LNCaP clone FGC (cell line): ENCODE measurements at regions not wholly inside any gene's neighbourhood (a gene's known extent, or its start where the extent isn't known, plus 50 kb on each side); places are given as distances from the start of the nearest gene placed in this dataset.
"Not testable (repeated sequence)": the region's sequence is repeated elsewhere in the genome, so short reads cannot be mapped to it uniquely, and the experiment has no call there.

Experiments
- DNase-seq: peaks from one replicate; pipeline ENCODE4 v3.0.0-alpha.2; 2011; ENCODE audit warnings: low read depth
- H3K4me3 ChIP-seq: 2 replicates; pipeline ENCODE4 v1.5.1; 2011; ENCODE audit warnings: mild to moderate bottlenecking, low read depth, low read length, control low read depth
- TF ChIP-seq, protein P1 (sequence below): IDR thresholded peaks from 2 replicates; pipeline ENCODE4 v1.5.1; 2012; ENCODE audit warnings: mild to moderate bottlenecking; ENCODE audit not compliant: control insufficient read depth, insufficient read depth; ENCODE audit errors: extremely low read depth

DNA sequence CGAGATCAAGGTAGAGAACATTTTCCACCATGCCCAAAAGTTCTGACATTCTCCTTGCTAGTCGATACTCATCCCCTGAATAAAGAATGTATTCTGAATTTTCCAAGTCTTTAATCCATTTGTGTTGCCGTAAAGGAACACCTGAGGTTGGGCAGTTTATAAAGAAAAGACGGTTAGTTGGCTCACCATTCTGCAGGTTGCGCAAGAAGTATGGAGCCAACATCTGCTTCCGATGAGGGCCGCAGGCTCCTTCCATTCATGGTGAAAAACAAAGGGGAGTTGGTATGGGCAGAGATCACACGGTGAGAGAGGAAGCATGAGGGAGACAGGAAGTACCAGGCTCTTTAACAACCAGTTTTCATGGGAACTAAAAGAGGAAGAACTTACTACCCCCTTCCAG is 121.2 kb downstream of the DCLK3 start:
- H3K4me3 ChIP-seq = no peak overlapping the region

DNA sequence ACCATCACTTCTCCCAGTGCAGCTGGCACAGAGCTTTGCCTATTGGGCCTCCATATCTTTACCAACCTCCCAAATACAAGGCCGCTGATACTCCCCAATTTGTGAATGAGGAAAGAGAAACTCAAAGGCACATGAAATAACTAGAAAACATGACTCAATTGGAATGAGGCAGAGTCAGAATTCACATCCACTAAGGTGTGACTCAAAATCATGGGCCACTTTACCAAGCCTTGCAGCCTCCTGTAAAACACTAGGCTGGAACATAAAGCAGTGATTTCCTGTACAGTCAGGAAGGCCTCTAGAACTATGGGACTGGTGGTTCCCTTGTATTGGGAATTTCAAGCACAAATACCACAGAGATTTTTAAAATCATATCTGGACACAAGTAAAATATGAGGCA is 128.6 kb downstream of the DCLK3 start:
- no peak for DNase-seq
- TF ChIP-seq, protein P1, sequence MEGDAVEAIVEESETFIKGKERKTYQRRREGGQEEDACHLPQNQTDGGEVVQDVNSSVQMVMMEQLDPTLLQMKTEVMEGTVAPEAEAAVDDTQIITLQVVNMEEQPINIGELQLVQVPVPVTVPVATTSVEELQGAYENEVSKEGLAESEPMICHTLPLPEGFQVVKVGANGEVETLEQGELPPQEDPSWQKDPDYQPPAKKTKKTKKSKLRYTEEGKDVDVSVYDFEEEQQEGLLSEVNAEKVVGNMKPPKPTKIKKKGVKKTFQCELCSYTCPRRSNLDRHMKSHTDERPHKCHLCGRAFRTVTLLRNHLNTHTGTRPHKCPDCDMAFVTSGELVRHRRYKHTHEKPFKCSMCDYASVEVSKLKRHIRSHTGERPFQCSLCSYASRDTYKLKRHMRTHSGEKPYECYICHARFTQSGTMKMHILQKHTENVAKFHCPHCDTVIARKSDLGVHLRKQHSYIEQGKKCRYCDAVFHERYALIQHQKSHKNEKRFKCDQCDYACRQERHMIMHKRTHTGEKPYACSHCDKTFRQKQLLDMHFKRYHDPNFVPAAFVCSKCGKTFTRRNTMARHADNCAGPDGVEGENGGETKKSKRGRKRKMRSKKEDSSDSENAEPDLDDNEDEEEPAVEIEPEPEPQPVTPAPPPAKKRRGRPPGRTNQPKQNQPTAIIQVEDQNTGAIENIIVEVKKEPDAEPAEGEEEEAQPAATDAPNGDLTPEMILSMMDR = no peak
- H3K4me3 ChIP-seq = no peak overlapping the region

More for the DNA sequence above, 121.2 kb downstream of the DCLK3 start:
- no peak for DNase-seq
- TF ChIP-seq, protein P1 = no peak

DNA sequence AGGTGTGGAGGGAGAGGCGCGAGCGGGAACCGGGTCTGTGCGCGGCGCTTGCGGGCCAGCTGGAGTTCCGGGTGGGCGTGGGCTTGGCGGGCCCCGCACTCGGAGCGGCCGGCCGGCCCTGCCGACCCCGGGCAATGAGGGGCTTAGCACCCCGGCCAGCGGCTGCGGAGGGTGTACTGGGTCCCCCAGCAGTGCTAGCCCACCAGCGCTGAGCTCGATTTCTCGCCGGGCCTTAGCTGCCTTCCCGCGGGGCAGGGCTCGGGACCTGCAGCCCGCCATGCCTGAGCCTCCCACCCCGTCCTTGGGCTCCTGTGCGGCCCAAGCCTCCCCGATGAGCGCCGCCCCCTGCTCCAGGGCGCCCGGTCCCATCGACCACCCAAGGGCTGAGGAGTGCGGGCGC is 130.5 kb downstream of the DCLK3 start:
- DNase-seq, H3K4me3 ChIP-seq: not testable (repeated sequence)

DNA sequence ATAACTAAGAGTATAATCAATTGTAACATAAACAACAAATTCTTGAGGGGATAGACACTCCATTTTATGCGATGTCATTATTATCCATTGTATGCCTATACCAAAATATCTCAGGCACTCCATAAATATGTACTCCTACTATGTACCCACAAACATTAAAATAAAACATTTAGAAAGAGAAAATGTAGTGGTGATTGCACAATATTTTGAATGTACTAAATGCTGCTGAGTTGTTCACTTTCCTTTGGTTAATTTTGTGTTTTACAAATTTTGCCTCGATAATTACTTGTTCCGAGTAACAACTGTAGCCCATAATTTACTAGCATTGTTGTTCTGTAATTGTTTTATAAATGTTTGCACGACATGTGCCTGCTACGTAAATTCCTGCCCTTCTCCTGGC is 131.3 kb downstream of the DCLK3 start:
- TF ChIP-seq, protein P1 = no peak
- DNase-seq = no peak
- H3K4me3 ChIP-seq = no peak overlapping the region

DNA sequence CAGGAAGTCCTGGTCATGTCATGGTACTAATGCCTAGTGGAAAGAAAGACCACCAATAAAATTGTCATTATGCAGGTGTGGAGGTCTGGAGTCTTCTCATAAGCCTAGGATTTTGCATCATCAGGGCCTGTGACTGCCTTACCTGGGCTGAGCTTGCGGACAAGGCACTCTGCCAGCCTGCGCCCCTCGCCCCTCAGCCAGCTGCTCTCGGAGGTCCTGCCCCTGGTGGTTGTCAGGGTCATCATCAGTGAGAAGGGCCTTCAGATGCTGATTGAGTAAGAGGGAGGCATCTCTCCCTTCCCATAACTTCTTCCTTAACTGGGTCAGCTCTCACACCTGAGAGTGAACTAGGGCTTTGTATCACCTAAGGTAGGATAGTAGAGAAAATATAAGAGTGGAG is 132.8 kb downstream of the DCLK3 start:
- H3K4me3 ChIP-seq = no peak overlapping the region
- no peak for DNase-seq
- TF ChIP-seq, protein P1 = no peak

DNA sequence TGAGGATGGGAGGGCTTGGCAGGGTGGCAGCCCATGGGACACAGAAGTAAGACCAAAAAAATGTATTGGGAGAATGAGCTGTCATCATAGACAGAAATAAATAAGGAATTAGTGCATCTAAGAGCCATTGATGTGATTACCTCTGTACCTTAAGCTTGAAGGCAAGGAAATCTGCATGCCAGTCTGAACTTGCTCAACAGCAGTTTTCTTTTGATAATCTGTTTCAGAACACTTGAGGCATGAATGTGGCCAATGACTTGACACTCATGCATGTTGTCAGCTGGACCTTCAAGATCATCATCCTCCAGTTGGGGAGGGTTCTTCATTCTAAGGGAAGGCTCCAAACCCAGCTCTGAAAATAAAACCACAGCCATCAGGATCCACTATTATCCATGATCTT is 148.5 kb downstream of the DCLK3 start:
- H3K4me3 ChIP-seq = no peak overlapping the region
- DNase-seq = no peak
- TF ChIP-seq, protein P1 = no peak

DNA sequence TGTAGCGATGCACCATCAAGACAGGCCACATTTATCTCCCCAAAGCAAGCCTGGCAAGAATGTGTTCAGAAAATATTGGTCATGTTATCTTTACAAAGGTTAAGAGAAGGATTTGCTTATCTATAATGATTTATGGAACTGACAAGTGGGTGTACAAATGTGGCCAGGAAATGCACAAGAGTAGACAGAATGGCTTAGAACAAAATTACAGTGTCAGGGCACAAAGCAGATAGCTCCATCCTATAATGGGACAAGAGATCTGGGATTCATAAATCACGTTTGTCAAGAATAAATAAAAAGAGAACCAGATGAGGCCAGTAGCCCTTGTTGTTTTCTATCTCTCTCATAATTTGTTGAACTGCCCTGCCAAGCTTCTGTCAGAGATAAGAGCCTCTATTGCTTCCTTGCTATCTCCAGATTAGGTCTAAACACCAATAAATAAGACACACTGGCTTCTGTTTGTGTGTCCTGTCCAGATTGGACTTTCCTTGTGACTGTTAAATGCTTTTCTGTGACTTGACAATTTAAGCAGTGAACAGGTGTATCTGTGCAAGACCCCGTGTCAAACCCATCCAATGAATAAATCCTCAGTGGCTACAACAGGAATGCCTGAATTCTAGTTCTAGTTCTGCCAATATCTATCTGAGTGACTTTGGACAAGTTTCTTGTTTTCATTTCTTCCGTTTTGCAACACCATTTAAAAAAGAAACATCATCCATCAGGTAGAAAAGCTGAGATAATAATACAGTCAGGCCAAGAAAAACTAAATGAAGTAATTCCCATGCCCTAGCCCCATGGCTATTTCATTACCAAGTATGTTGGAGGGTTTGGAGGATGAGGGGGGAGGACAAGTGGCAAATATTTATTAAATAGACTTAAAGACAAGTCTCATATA is 157.2 kb downstream of the DCLK3 start:
- H3K4me3 ChIP-seq = no peak overlapping the region
- TF ChIP-seq, protein P1 = no peak
- no peak for DNase-seq
